ENCODE measurements at regions not wholly inside any gene's neighbourhood (a gene's known extent, or its start where the extent isn't known, plus 50 kb on each side); places are given as distances from the start of the nearest gene placed in this dataset.
"Not testable (repeated sequence)": the region's sequence is repeated elsewhere in the genome, so short reads cannot be mapped to it uniquely, and the experiment has no call there.

- Histone ChIP-seq H3K4me1 (ENCODE audit: control insufficient read depth, insufficient read depth, low read length) (no peaks in the 10 kb centered on the region), H3K4me3 (ENCODE audit: low read length) (no peak overlapping the region), H3K27me3 (ENCODE audit: control insufficient read depth, insufficient read depth, low read length) (no peaks in the 10 kb centered on the region), H3K36me3 (ENCODE audit: control insufficient read depth, insufficient read depth, low read length) (no peaks in the 10 kb centered on the region), H3K9me3 (replicated peaks; ENCODE audit: control insufficient read depth, low read depth, low read length) (no peaks in the 10 kb centered on the region), H3K27ac (ENCODE audit: low read length) (no peak overlapping the region)
- 40% methylated on average over 1 of the region's 2 CpGs for WGBS (ENCODE audit: insufficient coverage)
- DNase-seq = no peak
Measured at GRCh38 chr16:52929478-52930400, 123.0 kb downstream of the CHD9NB start.

GRCh38 chr16:52928955-52929354, 123.7 kb downstream of the CHD9NB start:
- no peaks in the 10 kb centered on the region for H3K9me3 ChIP-seq (replicated peaks; ENCODE audit: control insufficient read depth, low read depth, low read length)
- no CpG with 5 or more reads among the region's 3 CpGs for WGBS (ENCODE audit: insufficient coverage)
- H3K36me3 ChIP-seq (ENCODE audit: control insufficient read depth, insufficient read depth, low read length) = no peaks in the 10 kb centered on the region
- no peak for DNase-seq
- no peaks in the 10 kb centered on the region for H3K27me3 ChIP-seq (ENCODE audit: control insufficient read depth, insufficient read depth, low read length)
- H3K4me1 ChIP-seq (ENCODE audit: control insufficient read depth, insufficient read depth, low read length) = no peaks in the 10 kb centered on the region
- no peak overlapping the region for H3K27ac ChIP-seq (ENCODE audit: low read length)
- no peak overlapping the region for H3K4me3 ChIP-seq (ENCODE audit: low read length)

- no peak overlapping the region for H3K4me3 ChIP-seq (ENCODE audit: low read length)
- H3K9me3 ChIP-seq (replicated peaks; ENCODE audit: control insufficient read depth, low read depth, low read length) = no peaks in the 10 kb centered on the region
- H3K27ac ChIP-seq (ENCODE audit: low read length) = no peak overlapping the region
- no CpG with 5 or more reads among the region's 4 CpGs for WGBS (ENCODE audit: insufficient coverage)
- no peak for DNase-seq
- no peaks in the 10 kb centered on the region for H3K27me3 ChIP-seq (ENCODE audit: control insufficient read depth, insufficient read depth, low read length)
- H3K4me1 ChIP-seq (ENCODE audit: control insufficient read depth, insufficient read depth, low read length) = no peaks in the 10 kb centered on the region
- no peaks in the 10 kb centered on the region for H3K36me3 ChIP-seq (ENCODE audit: control insufficient read depth, insufficient read depth, low read length)
Measured at GRCh38 chr16:52925143-52925542, 127.6 kb downstream of the CHD9NB start.

GRCh38 chr16:52924162-52924561, 128.5 kb downstream of the CHD9NB start:
- Histone ChIP-seq H3K4me3 (ENCODE audit: low read length) (no peak overlapping the region), H3K27me3 (ENCODE audit: control insufficient read depth, insufficient read depth, low read length) (no peaks in the 10 kb centered on the region), H3K27ac (ENCODE audit: low read length) (no peak overlapping the region), H3K4me1 (ENCODE audit: control insufficient read depth, insufficient read depth, low read length) (no peaks in the 10 kb centered on the region), H3K9me3 (replicated peaks; ENCODE audit: control insufficient read depth, low read depth, low read length) (no peaks in the 10 kb centered on the region), H3K36me3 (ENCODE audit: control insufficient read depth, insufficient read depth, low read length) (no peaks in the 10 kb centered on the region)
- no peak for DNase-seq
- WGBS (ENCODE audit: insufficient coverage) = 86% methylated on average over 2 of the region's 4 CpGs

GRCh38 chr16:52921104-52921503, 131.6 kb downstream of the CHD9NB start:
- no peak for DNase-seq
- Histone ChIP-seq H3K27me3 (ENCODE audit: control insufficient read depth, insufficient read depth, low read length) (no peaks in the 10 kb centered on the region), H3K36me3 (ENCODE audit: control insufficient read depth, insufficient read depth, low read length) (no peaks in the 10 kb centered on the region), H3K4me3 (ENCODE audit: low read length) (no peak overlapping the region), H3K9me3 (replicated peaks; ENCODE audit: control insufficient read depth, low read depth, low read length) (no peaks in the 10 kb centered on the region), H3K4me1 (ENCODE audit: control insufficient read depth, insufficient read depth, low read length) (no peaks in the 10 kb centered on the region), H3K27ac (ENCODE audit: low read length) (no peak overlapping the region)
- WGBS (ENCODE audit: insufficient coverage) = 64% methylated on average over 5 of the region's 8 CpGs

GRCh38 chr16:52920331-52920730, 132.4 kb downstream of the CHD9NB start:
- no peaks in the 10 kb centered on the region for H3K9me3 ChIP-seq (replicated peaks; ENCODE audit: control insufficient read depth, low read depth, low read length)
- no peaks in the 10 kb centered on the region for H3K27me3 ChIP-seq (ENCODE audit: control insufficient read depth, insufficient read depth, low read length)
- no peaks in the 10 kb centered on the region for H3K36me3 ChIP-seq (ENCODE audit: control insufficient read depth, insufficient read depth, low read length)
- H3K4me1 ChIP-seq (ENCODE audit: control insufficient read depth, insufficient read depth, low read length) = no peaks in the 10 kb centered on the region
- H3K4me3 ChIP-seq (ENCODE audit: low read length) = no peak overlapping the region
- no peak overlapping the region for H3K27ac ChIP-seq (ENCODE audit: low read length)
- 94% methylated on average over 4 of the region's 5 CpGs for WGBS (ENCODE audit: insufficient coverage)
- DNase-seq = no peak

GRCh38 chr16:52914428-52914827, 138.3 kb downstream of the CHD9NB start:
- Histone ChIP-seq H3K27ac (ENCODE audit: low read length) (no peak overlapping the region), H3K4me3 (ENCODE audit: low read length) (no peak overlapping the region), H3K4me1 (ENCODE audit: control insufficient read depth, insufficient read depth, low read length) (no peaks in the 10 kb centered on the region), H3K27me3 (ENCODE audit: control insufficient read depth, insufficient read depth, low read length) (no peaks in the 10 kb centered on the region), H3K36me3 (ENCODE audit: control insufficient read depth, insufficient read depth, low read length) (no peaks in the 10 kb centered on the region), H3K9me3 (replicated peaks; ENCODE audit: control insufficient read depth, low read depth, low read length) (no peaks in the 10 kb centered on the region)
- no CpG with 5 or more reads among the region's 2 CpGs for WGBS (ENCODE audit: insufficient coverage)
- DNase-seq = no peak

GRCh38 chr16:52912565-52913173, 140.0 kb downstream of the CHD9NB start:
- no peaks in the 10 kb centered on the region for H3K4me1 ChIP-seq (ENCODE audit: control insufficient read depth, insufficient read depth, low read length)
- peak; percentile 77 for DNase-seq
- no peak overlapping the region for H3K27ac ChIP-seq (ENCODE audit: low read length)
- whole genome bisulfite sequencing (ENCODE audit: insufficient coverage) = no CpG with 5 or more reads among the region's 7 CpGs
- no peak overlapping the region for H3K4me3 ChIP-seq (ENCODE audit: low read length)
- no peaks in the 10 kb centered on the region for H3K36me3 ChIP-seq (ENCODE audit: control insufficient read depth, insufficient read depth, low read length)
- H3K9me3 ChIP-seq (replicated peaks; ENCODE audit: control insufficient read depth, low read depth, low read length) = no peaks in the 10 kb centered on the region
- no peaks in the 10 kb centered on the region for H3K27me3 ChIP-seq (ENCODE audit: control insufficient read depth, insufficient read depth, low read length)

GRCh38 chr16:52908057-52908456, 144.6 kb downstream of the CHD9NB start:
- WGBS (ENCODE audit: insufficient coverage) = 86% methylated on average over 2 of the region's 6 CpGs
- H3K9me3 ChIP-seq (replicated peaks; ENCODE audit: control insufficient read depth, low read depth, low read length); H3K36me3 ChIP-seq (ENCODE audit: control insufficient read depth, insufficient read depth, low read length); H3K4me1 ChIP-seq (ENCODE audit: control insufficient read depth, insufficient read depth, low read length); H3K27me3 ChIP-seq (ENCODE audit: control insufficient read depth, insufficient read depth, low read length); H3K27ac ChIP-seq (ENCODE audit: low read length); DNase-seq; H3K4me3 ChIP-seq (ENCODE audit: low read length): not testable (repeated sequence)

GRCh38 chr16:52906281-52906680, 146.4 kb downstream of the CHD9NB start:
- no CpG with 5 or more reads among the region's 3 CpGs for WGBS (ENCODE audit: insufficient coverage)
- Histone ChIP-seq H3K27me3 (ENCODE audit: control insufficient read depth, insufficient read depth, low read length) (no peaks in the 10 kb centered on the region), H3K27ac (ENCODE audit: low read length) (no peak overlapping the region), H3K4me3 (ENCODE audit: low read length) (no peak overlapping the region), H3K36me3 (ENCODE audit: control insufficient read depth, insufficient read depth, low read length) (no peaks in the 10 kb centered on the region), H3K4me1 (ENCODE audit: control insufficient read depth, insufficient read depth, low read length) (no peaks in the 10 kb centered on the region), H3K9me3 (replicated peaks; ENCODE audit: control insufficient read depth, low read depth, low read length) (no peaks in the 10 kb centered on the region)
- no peak for DNase-seq
